Neutrophil (primary cell): ENCODE measurements at regions not wholly inside any gene's neighbourhood (a gene's known extent, or its start where the extent isn't known, plus 50 kb on each side); places are given as distances from the start of the nearest gene placed in this dataset.
"Not testable (repeated sequence)": the region's sequence is repeated elsewhere in the genome, so short reads cannot be mapped to it uniquely, and the experiment has no call there.

Experiments used
- H3K27ac ChIP-seq: fragments of 200-600 bp; sonication (generic); 2 replicates; pipeline ENCODE4 v1.5.1; 2016; ENCODE audit warnings: mild to moderate bottlenecking, moderate library complexity
- H3K27me3 ChIP-seq: fragments of 200-600 bp; sonication (generic); 2 replicates; pipeline ENCODE4 v1.6.0; 2016; ENCODE audit warnings: mild to moderate bottlenecking
- H3K36me3 ChIP-seq: fragments of 200-600 bp; sonication (generic); 2 replicates; pipeline ENCODE4 v1.5.1; 2017
- H3K4me1 ChIP-seq, 2 experiments: fragments of 200-600 bp in 1 of 2; sonication (generic) in 1 of 2; 1 replicate in 1 of 2; 2 replicates in 1 of 2; pipeline versions ENCODE4 v1.5.1 to v1.6.1; 2013 to 2016; ENCODE audit warnings: low read depth in 1 of 2, low read length in 1 of 2, mild to moderate bottlenecking in 1 of 2, moderate library complexity in 1 of 2; ENCODE audit not compliant: control insufficient read depth in 1 of 2, insufficient read depth in 1 of 2
- H3K4me3 ChIP-seq, 2 experiments: fragments of 200-600 bp in 1 of 2; sonication (generic) in 1 of 2; 1 replicate in 1 of 2; 2 replicates in 1 of 2; pipeline ENCODE4 v1.5.1; 2013 to 2016; ENCODE audit warnings: low read depth in 1 of 2, low read length in 1 of 2, mild to moderate bottlenecking in 1 of 2, moderate library complexity in 1 of 2
- H3K9me3 ChIP-seq: fragments of 200-600 bp; sonication (generic); 2 replicates; pipeline ENCODE4 v1.5.1; 2016
- CTCF ChIP-seq: fragments of 200-600 bp; sonication (generic); IDR thresholded peaks from 2 replicates; pipeline ENCODE4 v1.5.1; 2016; ENCODE audit warnings: antibody characterized with exemption

GRCh38 chr13:90272356-90272755 is 1075.1 kb upstream of the MIR17HG start:
- no peaks in the 10 kb centered on the region for H3K4me1 ChIP-seq
- H3K9me3 ChIP-seq, result no peaks in the 10 kb centered on the region
- no peak for TF ChIP-seq CTCF
- H3K27me3 ChIP-seq, result no peaks in the 10 kb centered on the region
- no peak overlapping the region for H3K27ac ChIP-seq
- no peak overlapping the region for H3K4me3 ChIP-seq
- H3K36me3 ChIP-seq, result no peaks in the 10 kb centered on the region

GRCh38 chr13:90276216-90276615 is 1071.3 kb upstream of the MIR17HG start:
- Histone ChIP-seq H3K27me3 (no peaks in the 10 kb centered on the region), H3K27ac (no peak overlapping the region), H3K4me1 (no peaks in the 10 kb centered on the region), H3K9me3 (no peaks in the 10 kb centered on the region), H3K4me3 (no peak overlapping the region), H3K36me3 (no peaks in the 10 kb centered on the region)
- TF ChIP-seq CTCF, result no peak

GRCh38 chr13:90278231-90278630 is 1069.3 kb upstream of the MIR17HG start:
- H3K4me1 ChIP-seq, H3K36me3 ChIP-seq, H3K9me3 ChIP-seq, H3K27ac ChIP-seq, H3K27me3 ChIP-seq, H3K4me3 ChIP-seq: not testable (repeated sequence)

GRCh38 chr13:90281709-90282108 is 1065.8 kb upstream of the MIR17HG start:
- no peak for TF ChIP-seq CTCF
- H3K27me3 ChIP-seq, result no peaks in the 10 kb centered on the region
- H3K27ac ChIP-seq, result no peak overlapping the region
- no peaks in the 10 kb centered on the region for H3K4me1 ChIP-seq
- H3K36me3 ChIP-seq, result no peaks in the 10 kb centered on the region
- no peak overlapping the region for H3K4me3 ChIP-seq
- no peaks in the 10 kb centered on the region for H3K9me3 ChIP-seq

- H3K27me3 ChIP-seq, result no peaks in the 10 kb centered on the region
- no peaks in the 10 kb centered on the region for H3K4me1 ChIP-seq
- H3K9me3 ChIP-seq, result no peaks in the 10 kb centered on the region
- no peak for TF ChIP-seq CTCF
- no peak overlapping the region for H3K27ac ChIP-seq
- H3K4me3 ChIP-seq, result no peak overlapping the region
- no peaks in the 10 kb centered on the region for H3K36me3 ChIP-seq
Measured at GRCh38 chr13:90287521-90287920, 1060.0 kb upstream of the MIR17HG start.

GRCh38 chr13:90293793-90294361 is 1053.6 kb upstream of the MIR17HG start:
- H3K27ac ChIP-seq, result no peak overlapping the region
- no peaks in the 10 kb centered on the region for H3K27me3 ChIP-seq
- H3K36me3 ChIP-seq, result no peaks in the 10 kb centered on the region
- no peaks in the 10 kb centered on the region for H3K4me1 ChIP-seq
- no peak for TF ChIP-seq CTCF
- H3K9me3 ChIP-seq, result no peaks in the 10 kb centered on the region
- H3K4me3 ChIP-seq, result no peak overlapping the region
